Daoy (cell line): ENCODE measurements at regions not wholly inside any gene's neighbourhood (a gene's known extent, or its start where the extent isn't known, plus 50 kb on each side); places are given as distances from the start of the nearest gene placed in this dataset.
"Not testable (repeated sequence)": the region's sequence is repeated elsewhere in the genome, so short reads cannot be mapped to it uniquely, and the experiment has no call there.

Source experiments
- DNase-seq: peaks from one replicate; pipeline ENCODE4 v3.0.0-alpha.2; 2015; ENCODE audit warnings: low read depth

DNA sequence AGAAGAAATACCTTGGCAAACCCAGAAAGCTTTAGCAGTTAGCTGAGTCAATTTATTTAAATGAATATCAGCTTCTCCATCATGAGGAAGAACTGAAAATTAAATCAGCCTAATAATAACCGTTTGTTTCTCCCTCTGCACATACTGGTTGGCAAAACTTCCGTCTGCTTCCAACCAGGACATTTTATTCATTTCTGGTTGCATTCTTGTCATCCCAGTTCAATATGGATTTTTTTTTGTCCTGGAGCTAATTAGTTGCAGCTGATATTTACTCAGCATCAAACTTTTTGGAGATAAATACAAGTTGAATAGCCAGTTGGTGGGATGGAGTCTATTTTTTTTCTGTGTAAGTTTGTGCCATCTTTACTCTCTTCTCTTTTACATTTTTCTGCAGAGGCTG lies 126.5 kb upstream of the GDNF start:
- no peak for DNase-seq

DNA sequence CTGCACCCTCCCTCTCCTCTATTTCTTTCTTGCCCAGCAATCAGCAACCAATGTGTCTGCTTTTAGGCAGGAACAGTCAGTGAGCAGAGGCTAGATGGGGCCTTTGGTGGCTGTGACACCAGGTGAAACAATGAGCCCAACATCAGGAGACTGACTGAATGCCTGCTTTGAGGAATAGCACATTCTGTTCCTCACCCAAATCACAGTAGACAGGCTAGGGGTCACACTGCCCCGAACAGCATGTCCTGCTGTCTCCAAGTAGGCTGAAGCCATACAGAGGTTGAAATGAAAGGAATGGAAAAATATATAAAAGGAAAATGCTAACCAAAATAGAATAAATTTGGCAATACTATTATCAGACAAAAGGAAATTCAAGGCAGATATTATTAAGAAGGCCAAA lies 122.5 kb upstream of the GDNF start:
- no peak for DNase-seq

DNA sequence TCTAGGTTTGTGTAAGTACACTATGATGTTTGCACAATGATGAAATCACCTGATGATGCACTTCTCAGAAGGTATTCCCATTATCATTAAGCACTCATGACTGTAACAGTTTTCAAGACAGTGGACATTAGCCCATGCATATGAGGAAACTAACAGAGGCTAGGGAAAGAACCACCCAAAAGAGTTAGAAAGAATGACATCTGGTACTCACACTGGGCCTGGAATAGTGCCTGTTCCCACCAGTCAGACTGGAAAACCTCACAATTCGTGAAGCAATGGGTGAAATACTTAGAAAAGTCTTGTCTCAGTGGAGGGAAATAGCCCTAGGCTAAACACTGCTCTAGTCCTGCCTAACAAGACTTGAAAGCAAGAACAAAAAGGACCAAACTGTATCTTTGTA lies 117.4 kb upstream of the GDNF start:
- DNase-seq: no peak

DNA sequence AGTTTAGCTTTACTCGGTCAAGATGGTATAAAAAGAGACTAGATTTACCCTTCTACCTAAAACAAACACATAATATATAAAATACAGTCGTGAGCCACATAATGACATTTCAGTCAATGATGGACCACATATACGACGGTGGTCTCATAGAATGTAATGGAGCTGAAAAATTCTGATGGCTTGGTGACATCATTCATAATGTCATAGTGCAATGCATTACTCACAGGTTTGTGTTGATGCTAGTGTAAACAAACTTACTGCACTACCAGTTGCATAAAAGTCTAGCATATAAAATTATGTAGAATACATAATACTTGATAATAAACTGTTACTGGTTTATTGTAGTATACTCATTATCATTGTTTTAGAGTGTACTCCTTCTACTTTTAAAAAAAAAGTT lies 115.9 kb upstream of the GDNF start:
- no peak for DNase-seq

DNA sequence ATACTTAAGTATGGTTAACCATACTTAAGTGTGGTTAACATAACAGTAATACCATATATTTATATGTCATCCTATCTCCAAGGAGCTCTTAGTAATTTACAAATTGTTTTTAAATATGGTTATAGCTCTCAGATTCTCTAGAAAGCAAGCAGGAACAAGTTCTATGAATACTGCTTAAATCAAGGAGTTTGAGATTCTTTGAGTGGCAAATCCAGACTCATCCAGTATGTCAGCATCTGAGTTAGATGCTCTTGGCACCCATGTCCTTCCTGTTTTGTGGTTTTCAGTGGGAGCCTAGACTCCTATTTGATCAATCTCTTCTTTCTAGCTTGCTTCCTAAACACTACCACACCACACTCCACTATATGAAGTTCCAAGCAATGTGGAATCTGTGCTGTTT lies 114.7 kb upstream of the GDNF start:
- DNase-seq: no peak

DNA sequence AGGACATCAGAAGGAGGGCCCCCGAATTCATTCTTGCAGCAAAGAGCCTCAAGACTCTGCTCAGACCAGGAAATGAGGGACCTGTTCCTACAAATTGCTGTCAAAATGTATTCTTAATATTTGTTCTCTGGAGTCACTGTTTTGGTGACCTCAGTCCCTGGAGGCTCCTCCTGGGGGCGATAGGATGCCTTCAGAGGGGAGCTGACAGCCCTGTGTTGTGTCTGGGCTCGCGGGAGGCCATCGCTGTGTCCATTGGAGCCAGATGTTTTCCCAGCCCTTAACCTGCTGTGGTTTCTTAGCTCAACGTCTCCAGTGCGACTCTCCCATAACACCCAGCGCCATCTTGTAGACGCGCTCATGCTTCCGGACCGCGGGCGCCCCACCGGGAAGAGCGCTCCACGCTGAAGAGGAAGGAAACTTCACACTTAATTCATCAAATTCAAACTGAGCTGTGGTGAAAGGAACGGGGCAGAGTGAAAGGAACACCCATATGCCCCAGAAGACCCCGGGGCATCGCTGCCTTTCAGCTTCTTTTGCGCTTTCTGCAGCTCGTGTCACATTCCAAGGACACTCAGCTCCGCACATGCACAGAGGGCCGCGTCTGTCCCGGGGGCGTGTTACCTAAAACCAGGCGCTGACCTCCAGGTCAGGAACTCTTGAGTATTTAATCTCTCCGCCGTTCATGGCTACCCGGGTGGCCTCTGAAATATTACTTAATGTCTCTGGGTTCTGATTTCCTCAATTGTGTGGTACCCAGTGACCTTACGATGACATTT lies 112.3 kb upstream of the GDNF start:
- no peak for DNase-seq

DNA sequence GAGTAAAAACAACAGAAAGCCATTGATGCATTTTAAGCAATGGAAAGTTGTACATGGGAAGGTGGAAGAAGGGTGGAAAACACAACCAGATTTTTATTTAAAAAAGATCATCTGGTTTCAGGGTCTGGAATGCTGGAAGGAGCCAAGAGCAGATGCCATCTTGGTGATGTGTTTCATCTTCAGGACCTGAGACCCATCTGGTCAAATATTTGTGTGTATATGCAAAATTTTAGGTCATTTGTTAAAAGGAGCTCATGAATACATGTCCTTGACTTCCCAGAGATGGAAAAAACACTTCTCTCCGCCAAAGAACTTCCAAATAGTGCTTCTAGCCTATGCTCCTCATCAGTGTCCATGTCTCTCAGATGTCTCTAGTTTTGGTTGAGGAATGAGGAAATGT lies 110.6 kb upstream of the GDNF start:
- DNase-seq: no peak

DNA sequence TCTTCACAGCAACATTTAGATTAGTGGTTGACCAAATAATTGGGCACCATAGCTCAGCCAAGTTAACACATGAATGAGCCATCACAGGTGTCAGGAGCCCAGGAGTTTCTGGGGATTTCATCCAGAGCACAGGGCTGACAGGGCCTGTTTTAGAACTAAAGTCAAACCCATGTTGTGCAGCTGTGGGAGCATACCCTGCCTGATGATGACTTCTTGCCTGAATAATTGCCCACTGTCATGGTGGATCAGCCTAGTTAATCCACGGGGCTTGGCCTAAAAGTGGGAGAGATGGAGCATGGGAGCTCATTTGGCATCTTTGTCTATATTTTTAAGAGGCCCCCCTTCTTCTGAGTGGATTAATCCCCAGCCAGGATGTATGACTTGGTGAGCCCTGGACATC lies 105.6 kb upstream of the GDNF start:
- DNase-seq: no peak

DNA sequence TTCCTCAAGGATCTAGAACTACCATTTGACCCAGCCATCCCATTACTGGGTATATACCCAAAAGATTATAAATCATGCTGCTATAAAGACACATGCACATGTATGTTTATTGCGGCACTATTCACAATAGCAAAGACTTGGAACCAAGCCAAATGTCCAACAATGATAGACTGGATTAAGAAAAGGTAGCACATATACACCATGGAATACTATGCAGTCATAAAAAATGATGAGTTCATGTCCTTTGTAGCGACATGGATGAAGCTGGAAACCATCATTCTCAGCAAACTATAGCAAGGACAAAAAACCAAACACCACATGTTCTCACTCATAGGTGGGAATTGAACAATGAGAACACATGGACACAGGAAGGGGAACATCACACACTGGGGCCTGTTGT lies 103.3 kb upstream of the GDNF start:
- DNase-seq: not testable (repeated sequence)

DNA sequence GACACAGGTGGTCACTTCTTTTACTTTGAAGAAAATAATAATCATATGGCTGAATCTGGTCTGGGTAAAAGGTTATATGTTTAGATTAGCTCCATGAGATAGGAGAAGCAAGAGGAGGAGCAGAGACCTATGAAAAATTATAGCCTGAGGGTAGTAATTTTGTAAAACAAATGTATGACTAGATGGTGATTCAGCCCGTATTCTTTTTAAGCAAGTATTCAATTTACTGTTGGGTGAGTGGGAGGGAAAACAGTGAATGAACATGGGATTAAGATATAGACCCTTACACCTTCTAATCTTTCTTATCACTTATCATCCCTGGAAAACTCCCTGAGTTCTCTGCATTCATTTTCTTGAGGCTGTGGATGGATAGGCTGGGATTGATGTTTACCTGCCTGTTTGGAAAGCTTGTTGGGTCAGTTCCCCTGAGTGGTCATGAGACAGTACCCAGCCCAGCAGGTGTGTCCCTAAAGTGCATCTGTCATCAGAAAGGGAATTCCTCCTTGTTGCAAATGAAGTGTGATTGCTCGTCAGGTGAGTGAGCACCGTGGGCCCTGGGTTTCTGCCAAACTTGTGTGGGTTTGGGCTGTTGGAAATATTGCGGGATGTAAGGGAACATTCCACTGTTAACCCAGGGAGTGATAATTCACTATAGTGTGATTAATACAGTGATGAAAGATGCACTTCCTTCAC lies 101.2 kb upstream of the GDNF start:
- DNase-seq: peak; percentile 13

DNA sequence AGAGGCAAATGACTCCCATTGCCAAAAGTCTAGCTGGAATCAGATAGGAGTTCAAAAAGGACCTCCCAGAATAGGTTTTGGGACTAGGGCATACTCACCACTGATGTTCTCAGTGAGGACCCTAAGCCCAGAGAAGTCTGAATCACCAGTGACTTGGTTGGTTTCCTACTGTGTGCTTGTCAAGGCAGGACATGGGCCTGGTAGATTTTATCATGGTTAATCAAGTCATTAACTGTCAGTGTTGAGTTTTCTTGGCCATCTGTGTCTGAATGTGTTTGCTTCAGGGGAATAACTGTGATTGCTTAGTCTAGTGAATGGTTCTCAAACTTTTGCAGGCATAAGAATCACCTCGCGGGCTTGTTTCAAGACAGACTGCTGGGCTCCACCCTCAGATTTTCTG lies 99.0 kb upstream of the GDNF start:
- no peak for DNase-seq

DNA sequence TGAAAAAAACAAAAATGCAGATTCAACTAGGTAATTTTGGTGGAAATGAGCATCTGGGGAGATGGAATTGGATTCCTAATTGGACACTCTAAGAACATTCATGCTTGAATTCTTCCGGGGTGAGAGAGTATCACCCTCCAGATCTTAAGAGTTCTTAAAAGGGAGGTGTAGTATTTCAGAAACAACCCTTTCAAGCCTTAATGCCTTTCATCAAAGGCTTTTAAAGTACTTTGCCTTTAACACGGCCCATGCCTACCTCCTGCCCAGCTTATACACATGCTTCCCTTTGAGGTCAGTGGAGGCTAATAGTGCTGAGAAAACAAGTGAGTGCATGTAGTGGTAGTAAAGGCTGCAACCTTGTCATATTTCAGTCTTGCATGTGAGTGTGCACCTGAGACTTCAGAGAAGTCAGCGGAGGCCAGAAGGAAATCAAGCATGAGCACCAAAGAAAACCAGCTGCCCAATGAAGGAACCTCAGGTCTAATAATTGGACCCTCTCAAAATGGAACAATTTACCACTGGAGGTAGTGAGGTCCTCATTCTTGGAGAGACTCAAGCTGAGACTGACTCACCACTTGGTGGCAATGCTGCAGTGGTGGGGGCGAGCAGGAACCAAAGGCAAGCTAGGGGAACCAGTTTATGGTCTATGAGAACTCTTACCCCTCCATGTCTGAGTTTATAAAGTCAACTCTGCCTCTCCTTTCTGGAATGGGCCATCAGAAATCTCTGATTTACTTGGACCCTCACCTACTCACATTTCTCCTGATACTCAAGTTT lies 98.4 kb upstream of the GDNF start:
- DNase-seq: no peak

DNA sequence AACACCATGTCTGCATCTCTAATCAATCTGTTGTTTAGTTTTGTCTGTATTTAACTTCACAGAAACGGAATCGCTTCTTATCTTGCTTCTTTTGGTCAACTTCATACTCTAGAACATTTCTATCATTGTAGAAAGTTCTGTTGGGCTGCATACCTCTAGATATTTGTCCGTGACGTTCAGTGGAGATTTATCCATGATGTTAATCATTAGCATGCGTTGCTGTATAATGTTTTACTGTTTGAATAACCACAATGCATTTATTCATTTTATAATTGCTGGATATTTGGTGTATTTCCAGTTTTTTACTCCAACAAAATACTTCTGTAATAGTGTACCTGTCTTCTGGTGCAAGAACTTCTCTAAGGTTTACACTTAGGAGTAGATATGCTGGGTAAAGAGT lies 96.2 kb upstream of the GDNF start:
- DNase-seq: no peak

DNA sequence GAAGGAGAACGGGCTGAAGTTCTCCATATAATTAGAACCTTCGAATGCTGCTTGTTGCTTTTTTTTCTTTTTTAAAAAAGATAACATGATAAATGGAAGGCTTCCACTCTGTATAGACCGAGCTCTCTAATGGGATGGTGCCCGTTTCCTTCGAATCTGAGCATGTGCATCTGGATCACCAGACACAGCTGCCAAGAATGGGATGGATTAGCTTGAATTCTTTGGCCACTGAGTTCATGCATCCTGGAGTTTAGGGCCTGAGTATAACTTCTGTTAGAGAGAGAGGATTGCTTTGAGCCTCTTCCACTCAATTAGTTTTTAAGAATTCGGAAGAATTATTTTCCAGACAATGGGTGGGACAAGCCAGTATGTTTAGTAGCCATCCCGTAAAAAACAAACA lies 93.7 kb upstream of the GDNF start:
- no peak for DNase-seq

DNA sequence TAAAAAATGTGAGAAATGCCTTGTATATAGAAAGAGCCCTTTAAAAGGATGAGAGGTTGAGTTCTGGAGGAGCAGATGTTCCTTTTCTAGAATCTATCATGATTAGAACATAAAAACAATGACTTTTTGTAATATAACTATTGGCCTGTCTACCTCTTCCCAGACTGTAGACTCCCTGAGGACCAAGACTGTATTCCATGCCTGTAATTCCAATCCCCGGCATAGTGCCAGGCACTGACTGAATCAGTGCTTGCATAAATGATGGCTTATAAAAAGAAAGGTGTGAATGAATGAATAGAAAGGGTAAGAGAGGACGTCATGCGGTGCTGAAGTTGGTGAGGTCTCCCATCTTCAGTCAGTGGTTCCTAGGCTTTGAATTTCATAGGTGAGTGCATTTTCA lies 92.6 kb upstream of the GDNF start:
- DNase-seq: no peak

DNA sequence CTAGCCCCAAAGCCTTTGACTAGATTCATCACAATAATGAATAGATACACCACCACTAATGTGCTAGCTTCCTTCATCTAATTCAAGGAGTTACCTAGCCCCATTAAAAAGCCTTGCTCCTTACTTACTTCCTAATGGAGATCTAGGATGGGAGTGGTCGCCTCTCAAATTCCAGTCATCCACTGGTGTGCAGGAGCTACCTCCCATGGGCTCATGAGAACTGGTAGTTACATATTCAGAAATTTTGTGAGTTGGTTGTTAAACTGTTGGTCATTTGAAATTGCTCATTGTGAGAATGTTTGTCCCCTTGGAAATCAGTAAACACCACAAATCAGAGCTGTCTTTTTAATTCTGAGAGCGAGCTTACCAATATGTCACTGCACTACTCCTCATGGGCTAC lies 91.7 kb upstream of the GDNF start:
- DNase-seq: no peak

DNA sequence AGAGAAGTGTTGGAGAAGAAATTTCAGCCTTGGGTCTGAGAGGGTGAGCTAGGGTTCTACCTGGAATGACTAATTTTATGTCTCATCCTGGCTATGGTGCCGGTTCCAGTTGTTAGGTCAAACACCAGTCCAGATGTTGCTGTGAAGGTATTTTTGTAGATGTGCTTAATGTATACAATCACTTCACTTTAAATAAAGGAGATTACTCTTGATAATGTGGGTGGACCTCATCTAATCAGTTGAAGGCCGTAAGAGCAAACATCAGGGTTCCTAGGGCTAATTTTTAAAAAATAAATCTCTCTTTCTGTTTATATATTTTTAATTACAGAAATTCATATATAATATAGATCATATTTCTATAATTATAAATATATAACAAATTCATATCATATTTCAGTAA lies 90.5 kb upstream of the GDNF start:
- DNase-seq: no peak

DNA sequence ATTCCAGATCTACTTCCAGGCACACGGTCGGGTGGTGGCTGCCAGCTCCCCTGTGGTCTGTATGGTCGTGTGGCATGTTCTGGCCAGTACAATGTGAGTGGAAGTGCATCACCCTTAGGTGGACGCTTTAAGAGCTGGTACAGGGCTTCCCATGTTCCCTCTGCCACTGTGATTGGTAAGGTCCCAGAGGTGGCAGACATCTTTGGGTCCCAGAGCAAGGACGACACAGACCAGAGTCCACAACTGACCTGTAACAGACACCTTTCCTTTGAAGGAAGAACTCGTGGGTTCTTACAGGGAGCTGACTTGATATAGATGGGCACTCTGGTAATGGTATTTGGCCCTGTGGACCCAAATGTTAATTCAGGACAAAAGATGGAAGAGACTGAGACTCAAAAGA lies 90.0 kb upstream of the GDNF start:
- DNase-seq: no peak

DNA sequence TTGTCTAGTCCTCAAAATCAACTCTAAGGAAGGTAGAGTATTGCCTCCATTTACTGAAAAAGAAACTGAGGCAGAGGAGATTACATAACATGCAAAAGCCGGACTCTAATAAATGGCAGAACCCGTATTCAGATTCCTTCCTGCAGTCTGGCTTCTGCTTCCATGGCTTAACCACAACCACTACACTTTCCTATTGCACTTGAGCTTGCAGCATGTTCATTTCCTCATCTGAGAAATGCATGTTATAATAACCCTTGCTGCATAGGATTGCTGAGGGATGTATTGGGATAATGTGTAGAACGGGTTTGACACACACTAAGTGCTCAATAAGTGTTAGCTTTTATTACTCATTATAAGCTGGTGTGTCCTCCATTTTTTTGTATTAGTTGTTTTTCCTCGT lies 87.9 kb upstream of the GDNF start:
- not testable (repeated sequence) for DNase-seq

DNA sequence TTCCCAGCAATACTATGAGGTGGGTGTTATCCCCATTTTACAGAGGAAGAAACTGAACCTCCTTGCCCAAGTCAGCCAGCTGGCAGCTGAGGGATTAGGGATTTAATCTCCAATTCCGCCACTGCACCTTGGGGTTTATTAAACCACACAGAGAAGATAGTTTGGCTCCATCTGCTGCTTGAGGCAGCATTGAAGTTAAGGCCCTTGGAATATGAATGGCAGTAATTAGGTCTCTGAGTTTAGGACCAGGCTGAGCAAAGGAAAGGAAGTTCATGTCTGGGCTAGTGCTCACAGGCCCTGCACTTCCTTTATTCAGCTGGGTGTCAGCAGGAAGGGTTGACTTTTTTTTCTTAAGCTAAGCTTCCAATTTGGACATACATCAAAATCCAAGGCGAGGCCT lies 86.9 kb upstream of the GDNF start:
- DNase-seq: no peak

DNA sequence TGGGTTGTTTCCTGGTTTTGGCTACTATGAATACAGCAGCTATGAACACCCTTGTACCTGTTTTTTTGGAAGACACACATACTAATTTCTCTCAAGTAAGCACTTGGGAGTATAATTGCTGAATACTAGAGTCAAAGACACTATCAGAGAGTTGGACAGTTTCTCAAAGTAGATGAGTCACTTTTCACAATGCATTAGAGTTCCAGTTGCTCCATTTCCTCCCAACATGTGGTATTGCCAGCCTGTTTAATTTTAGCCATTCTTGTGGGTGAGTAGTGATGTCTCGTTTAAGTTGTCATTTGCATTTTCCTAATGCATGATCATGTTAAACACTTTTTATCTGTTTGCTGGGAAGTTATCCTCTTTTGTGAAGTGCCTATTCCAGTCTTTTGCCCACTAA lies 81.6 kb upstream of the GDNF start:
- DNase-seq: no peak

DNA sequence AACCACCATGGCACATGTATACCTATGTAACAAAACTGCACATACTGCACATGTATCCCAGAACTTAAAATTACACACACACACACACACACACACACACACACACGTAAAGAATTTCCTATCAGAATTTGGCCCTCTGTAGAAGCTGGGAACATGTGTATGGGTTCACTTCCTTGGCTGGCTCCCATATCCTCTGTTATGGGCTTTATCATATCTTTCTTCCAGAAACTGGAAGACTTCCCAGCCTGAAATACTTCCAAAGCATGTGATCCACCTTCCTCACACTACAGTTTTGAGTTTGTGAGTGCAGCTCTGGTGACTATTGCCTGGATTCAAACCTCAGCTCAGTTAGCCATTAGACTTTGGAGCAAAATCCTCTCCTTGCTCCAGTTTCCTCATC lies 78.6 kb upstream of the GDNF start:
- DNase-seq: no peak

DNA sequence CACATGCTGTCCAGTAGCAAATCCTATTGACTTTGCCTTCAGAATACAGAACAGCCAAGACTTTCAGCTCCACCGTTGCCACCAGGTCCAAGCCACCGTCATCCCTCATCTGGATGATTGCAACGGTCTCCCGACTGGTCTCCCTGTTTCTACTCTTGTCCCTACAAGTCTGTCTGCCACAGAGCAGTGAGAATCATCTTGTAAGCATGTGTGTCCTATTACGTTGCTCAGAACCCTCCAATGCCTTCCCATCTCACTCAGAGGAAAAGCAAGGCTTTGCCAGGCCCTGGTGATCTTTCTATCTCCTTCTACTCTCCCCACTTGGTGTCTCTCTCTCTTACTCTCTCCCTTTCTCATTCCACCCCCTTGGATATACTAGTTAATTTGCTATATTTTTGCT lies 76.7 kb upstream of the GDNF start:
- DNase-seq: no peak
